PC-3 (cell line): ENCODE measurements at regions not wholly inside any gene's neighbourhood (a gene's known extent, or its start where the extent isn't known, plus 50 kb on each side); places are given as distances from the start of the nearest gene placed in this dataset.

Experiments used
- CTCF ChIP-seq: fragments of 300-600 bp; sonication (generic); conservative IDR thresholded peaks from 2 replicates; pipeline ENCODE4 v1.5.1; 2017; ENCODE audit warnings: antibody characterized with exemption, low read depth, mild to moderate bottlenecking, low read length
- EZH2 ChIP-seq: fragments of 300-600 bp; sonication (generic); IDR thresholded peaks from one replicate; pipeline ENCODE4 v1.6.1; 2017; ENCODE audit warnings: antibody characterized with exemption, mild to moderate bottlenecking, low read length; ENCODE audit not compliant: unreplicated experiment

DNA sequence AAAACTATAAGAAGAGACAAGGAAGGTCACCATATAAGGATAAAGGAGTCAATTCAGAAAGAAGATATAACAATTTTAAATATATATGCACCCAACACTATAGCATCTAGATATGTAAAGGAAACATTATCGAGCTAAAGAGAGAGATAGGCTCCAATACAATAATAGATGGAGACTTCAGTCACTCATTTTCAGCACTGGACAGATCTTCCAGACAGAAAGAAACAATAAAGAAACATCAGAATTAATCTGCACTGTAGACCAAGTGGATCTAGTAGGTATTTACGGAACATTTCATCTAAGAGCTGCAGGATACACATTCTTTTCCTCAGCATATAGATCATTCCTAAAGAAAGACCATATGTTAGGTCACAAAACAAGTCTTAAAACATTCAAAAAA, 463.5 kb downstream of the KCTD16 start:
- TF ChIP-seq CTCF (no peak), EZH2 (no peak)
